Pancreas (tissue), 10 donors: ENCODE measurements at regions not wholly inside any gene's neighbourhood (a gene's known extent, or its start where the extent isn't known, plus 50 kb on each side); places are given as distances from the start of the nearest gene placed in this dataset.

ENCODE experiments used
- ATAC-seq, 4 donors: fragments of 200-7000 bp; cut with Tn5 transposase; one replicate each; pipeline versions ENCODE4 v1.8.0 to v1.9.1; 2020; ENCODE audit warnings: mild to moderate bottlenecking in 4 of 4, moderate library complexity in 4 of 4
- DNase-seq, 6 donors: peaks; one replicate each; pipeline ENCODE4 v3.0.0-alpha.2; 2020
- FAIRE-seq: peaks from 2 replicates; lab custom pipeline; 2012; peaks lifted over from hg19 to GRCh38; lab: Jason Lieb, UNC
- H3K27ac ChIP-seq, 4 donors: fragments of 200-600 bp; sonication (generic); 1 replicate in 3 of 4; 2 replicates in 1 of 4; pipeline versions ENCODE4 v1.5.0 to v1.8.0; 2020
- H3K27me3 ChIP-seq, 4 donors: fragments of 200-600 bp; one replicate each; pipeline ENCODE4 v1.8.0; 2021
- H3K36me3 ChIP-seq, 3 donors: fragments of 200-600 bp; sonication (generic) in 1 of 3; one replicate each; pipeline versions ENCODE4 v1.5.0 to v1.8.0; 2020 to 2021
- H3K4me1 ChIP-seq, 3 donors: fragments of 200-600 bp; one replicate each; pipeline ENCODE4 v1.8.0; 2021
- H3K4me3 ChIP-seq, 4 donors: fragments of 200-600 bp; sonication (generic) in 2 of 4; one replicate each; pipeline versions ENCODE4 v1.5.0 to v1.8.0; 2020 to 2021
- H3K9me3 ChIP-seq, 4 donors: fragments of 200-600 bp; one replicate each; pipeline ENCODE4 v1.8.0; 2021
- WGBS, 2 donors: extraction: QIAGEN DNeasy Blood & Tissue Kit; methylation state at CpG; one replicate each; pipeline ENCODE4 v1.1.7; 2013; 5-methylcytosine and 5-hydroxymethylcytosine counted together
- intact Hi-C, 3 donors: fragments of 100-400 bp; cut with DNase I; formaldehyde crosslinking; loops; one replicate each; pipeline versions ENCODE4 v1.11.1 to v1.14.2; 2022
- TF ChIP-seq, protein P1 (sequence below), 4 donors: fragments of 200-600 bp; sonication (generic) in 3 of 4; IDR thresholded peaks; one replicate each; pipeline versions ENCODE4 v1.5.0 to v1.8.0; 2021; ENCODE audit warnings: antibody characterized with exemption in 4 of 4
- donor health status: healthy with polysubstance abuse.
- donor health status: DM: no; HTN: no; CAD: no; lungs with moderate emphysema.
- donor health status: DM: no; HTN: no; CAD: no.
- donor health status: control.
- donor health status: control.
- donor health status: Bipolar disorder and iron deficiency.
- donor health status: DM: yes; HTN: yes; CAD: no.
- donor health status: DM: no; HTN: no; CAD: no.
- donor health status: DM: no; HTN: no; CAD: no.
- donor health status: DM: yes; HTN: yes; CAD: no.

DNA sequence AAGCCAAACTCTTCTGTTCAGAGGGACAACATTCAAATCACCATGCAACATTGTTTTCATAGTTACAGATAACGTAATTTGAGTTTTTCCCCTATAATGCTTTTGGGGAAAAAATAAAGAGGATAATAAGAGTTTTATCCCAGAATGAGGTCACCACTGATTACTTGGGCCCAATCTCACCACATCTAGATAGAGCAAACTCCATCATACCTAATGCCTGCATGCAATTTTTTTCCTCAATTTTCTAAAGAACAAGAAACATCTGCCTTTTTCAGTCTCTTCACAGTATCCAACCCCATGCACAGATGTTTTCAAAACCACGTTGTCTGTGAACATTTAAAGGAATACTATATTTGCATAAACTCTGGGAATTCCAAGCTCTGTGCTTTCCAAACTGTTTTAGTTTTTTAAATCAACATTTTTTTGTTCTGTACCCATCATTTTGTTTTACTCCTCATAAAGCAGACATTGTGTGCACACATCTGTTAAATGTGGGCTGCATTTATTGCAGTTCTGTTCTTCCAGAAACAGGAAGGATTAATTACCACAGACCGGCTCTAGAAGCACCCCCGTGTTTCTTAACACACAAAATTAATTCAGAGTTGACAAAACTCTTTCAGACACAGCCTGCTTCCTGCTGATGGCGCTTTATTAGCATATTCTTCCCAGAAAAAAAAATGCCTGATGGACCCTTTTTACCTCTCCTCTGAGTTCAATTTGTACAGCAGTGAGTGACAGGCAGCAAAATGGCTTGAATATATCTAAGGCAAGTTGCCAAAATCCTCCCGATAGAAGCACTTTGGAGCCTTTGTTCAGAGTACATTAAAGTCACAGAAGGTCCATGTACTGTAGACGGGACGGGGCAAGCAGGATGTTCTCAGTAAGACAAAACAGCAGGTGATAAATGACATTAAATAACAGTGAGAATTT is 1171.9 kb downstream of the EFNB2 start:
- 13% methylated on average over 8 of the region's 8 CpGs for WGBS, 2 donors
- H3K4me3 ChIP-seq = no peak overlapping the region
- no peak for DNase-seq
- H3K9me3 ChIP-seq = no peaks in the 10 kb centered on the region
- no peak for FAIRE-seq
- no peaks in the 10 kb centered on the region for H3K36me3 ChIP-seq
- no peak for ATAC-seq
- intact Hi-C loops = no loop called here
- TF ChIP-seq, protein P1, sequence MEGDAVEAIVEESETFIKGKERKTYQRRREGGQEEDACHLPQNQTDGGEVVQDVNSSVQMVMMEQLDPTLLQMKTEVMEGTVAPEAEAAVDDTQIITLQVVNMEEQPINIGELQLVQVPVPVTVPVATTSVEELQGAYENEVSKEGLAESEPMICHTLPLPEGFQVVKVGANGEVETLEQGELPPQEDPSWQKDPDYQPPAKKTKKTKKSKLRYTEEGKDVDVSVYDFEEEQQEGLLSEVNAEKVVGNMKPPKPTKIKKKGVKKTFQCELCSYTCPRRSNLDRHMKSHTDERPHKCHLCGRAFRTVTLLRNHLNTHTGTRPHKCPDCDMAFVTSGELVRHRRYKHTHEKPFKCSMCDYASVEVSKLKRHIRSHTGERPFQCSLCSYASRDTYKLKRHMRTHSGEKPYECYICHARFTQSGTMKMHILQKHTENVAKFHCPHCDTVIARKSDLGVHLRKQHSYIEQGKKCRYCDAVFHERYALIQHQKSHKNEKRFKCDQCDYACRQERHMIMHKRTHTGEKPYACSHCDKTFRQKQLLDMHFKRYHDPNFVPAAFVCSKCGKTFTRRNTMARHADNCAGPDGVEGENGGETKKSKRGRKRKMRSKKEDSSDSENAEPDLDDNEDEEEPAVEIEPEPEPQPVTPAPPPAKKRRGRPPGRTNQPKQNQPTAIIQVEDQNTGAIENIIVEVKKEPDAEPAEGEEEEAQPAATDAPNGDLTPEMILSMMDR (IDR thresholded peaks at IDR 0.05) = no peak
- no peaks in the 10 kb centered on the region for H3K4me1 ChIP-seq
- H3K27me3 ChIP-seq = peaks cover 0 to 4% (median 2%) of the 10 kb centered on the region in 4 donors
- H3K27ac ChIP-seq = peak overlapping the region in 1 of 4 donors; percentile 6

DNA sequence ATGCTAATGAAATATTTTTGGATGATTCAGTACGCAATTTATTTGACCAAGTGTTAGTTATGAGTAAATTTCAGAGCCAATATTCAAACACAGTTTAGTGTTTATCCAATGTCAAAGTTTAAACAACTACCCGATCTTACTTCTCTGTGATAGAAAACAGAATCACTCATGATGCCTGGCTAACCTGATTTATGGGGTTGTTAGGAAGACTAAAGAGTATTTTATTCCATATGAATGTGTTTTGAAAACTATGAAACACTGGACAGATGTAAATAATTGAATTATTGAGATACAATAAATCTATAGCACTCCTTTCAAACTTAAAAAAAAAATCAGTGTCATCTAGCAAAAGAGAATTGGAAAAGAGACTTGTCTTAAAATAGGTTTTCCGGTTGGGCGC is 1181.8 kb downstream of the EFNB2 start:
- ATAC-seq (no peak), FAIRE-seq (no peak), DNase-seq (no peak)
- TF ChIP-seq, protein P1 (IDR thresholded peaks at IDR 0.05) = no peak
- H3K27me3 ChIP-seq = no peaks in the 10 kb centered on the region
- H3K4me1 ChIP-seq = no peaks in the 10 kb centered on the region
- intact Hi-C loops = no loop called here
- H3K4me3 ChIP-seq = no peak overlapping the region
- H3K27ac ChIP-seq = no peak overlapping the region
- no peaks in the 10 kb centered on the region for H3K36me3 ChIP-seq
- WGBS, 2 donors = 52 to 53% methylated on average over 4 of the region's 4 CpGs
- H3K9me3 ChIP-seq = no peaks in the 10 kb centered on the region

DNA sequence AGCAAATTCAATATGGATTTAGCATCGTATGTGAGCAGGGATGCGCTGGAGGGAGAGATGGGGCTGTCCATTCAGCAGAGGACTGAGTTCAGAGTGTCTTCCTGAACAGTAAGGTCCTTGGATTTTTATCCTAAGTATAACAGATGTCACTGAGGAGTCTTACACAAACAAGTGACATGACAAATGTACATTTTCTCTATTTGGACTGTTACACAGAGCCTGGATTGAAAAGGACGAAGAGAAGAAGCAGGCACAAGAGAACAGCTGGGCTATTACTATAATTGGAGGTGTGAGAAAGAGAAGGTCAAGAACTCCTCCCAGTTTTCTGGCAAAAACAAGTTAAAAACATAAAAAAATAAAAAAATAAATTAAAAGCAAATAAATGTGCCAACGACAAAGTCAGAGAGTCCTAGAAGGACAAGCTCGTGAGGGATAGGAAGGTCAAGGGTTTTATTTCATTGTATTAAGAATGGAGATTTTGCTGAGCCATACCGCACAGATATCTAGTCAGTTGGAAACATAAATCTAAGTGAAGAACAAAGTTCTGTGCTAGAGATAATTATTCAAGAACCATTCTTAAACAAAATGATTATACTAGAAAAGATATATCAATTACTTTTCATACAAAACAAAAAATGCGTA is 1186.3 kb downstream of the EFNB2 start:
- H3K27me3 ChIP-seq = no peaks in the 10 kb centered on the region
- no peak for FAIRE-seq
- intact Hi-C loops = no loop called here
- H3K4me1 ChIP-seq = no peaks in the 10 kb centered on the region
- no peak for DNase-seq
- H3K4me3 ChIP-seq = no peak overlapping the region
- H3K27ac ChIP-seq = no peak overlapping the region
- 65 to 79% methylated on average over 7 of the region's 7 CpGs for WGBS, 2 donors
- no peaks in the 10 kb centered on the region for H3K36me3 ChIP-seq
- TF ChIP-seq, protein P1 (IDR thresholded peaks at IDR 0.05) = no peak
- no peaks in the 10 kb centered on the region for H3K9me3 ChIP-seq
- no peak for ATAC-seq

DNA sequence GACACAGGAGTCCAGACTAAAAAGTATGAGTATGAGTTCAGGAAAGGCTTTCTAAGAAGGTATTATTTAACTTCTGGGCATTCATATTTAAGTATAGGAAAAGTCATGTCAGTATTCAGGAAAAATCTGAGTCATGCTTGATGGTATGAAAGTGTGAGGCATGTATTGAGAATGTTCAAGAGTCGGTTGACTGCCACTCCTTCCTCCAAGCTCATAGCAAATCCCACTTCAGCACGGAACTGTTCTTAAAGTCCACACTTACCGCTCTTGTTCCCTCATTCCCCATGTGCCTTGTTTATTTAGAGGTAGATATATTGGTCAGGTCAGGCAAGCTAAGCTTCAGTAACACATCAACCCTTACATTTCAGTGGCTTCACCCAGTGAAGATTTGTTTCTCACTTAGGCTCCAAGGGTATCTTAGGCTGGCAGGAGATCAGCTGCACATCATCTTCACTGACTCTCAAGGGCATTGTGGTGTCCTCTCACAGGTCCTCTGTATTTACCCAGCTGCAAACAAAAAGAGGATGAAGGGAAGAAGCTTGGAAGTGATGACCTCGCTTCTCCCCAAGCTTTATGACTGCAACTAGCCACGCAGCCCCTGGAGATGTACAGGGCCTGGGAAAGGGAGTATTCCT is 1189.2 kb downstream of the EFNB2 start:
- H3K36me3 ChIP-seq = no peaks in the 10 kb centered on the region
- intact Hi-C loops = no loop called here
- DNase-seq = no peak
- 80 to 90% methylated on average over 5 of the region's 5 CpGs for WGBS, 2 donors
- no peak for ATAC-seq
- no peaks in the 10 kb centered on the region for H3K9me3 ChIP-seq
- TF ChIP-seq, protein P1 (IDR thresholded peaks at IDR 0.05) = no peak
- H3K4me3 ChIP-seq = no peak overlapping the region
- H3K4me1 ChIP-seq = no peaks in the 10 kb centered on the region
- no peak overlapping the region for H3K27ac ChIP-seq
- H3K27me3 ChIP-seq = no peaks in the 10 kb centered on the region
- FAIRE-seq = no peak
